ENCODE measurements at regions not wholly inside any gene's neighbourhood (a gene's known extent, or its start where the extent isn't known, plus 50 kb on each side); places are given as distances from the start of the nearest gene placed in this dataset.

- POLR2A ChIA-PET = interaction anchor here (0.8 kb wide), 1 partner anchor 8 kb away, joined by 3 read pairs; no protein-coding TSS in a partner anchor
- no peak for TF ChIP-seq CTCF (conservative IDR thresholded peaks at IDR 0.05; ENCODE audit: low read length)
- TF ChIP-seq EZH2phosphoT487 (IDR thresholded peaks at IDR 0.05; ENCODE audit: borderline replicate concordance, low read depth, low read length) = no peak
- no peaks in the 10 kb centered on the region for H3K4me1 ChIP-seq (ENCODE audit: insufficient read depth, low read length, poor library complexity, severe bottlenecking)
- H3K4me2 ChIP-seq (ENCODE audit: low read length) = no peak overlapping the region
- intact Hi-C loops (cut with micrococcal nuclease; ENCODE audit: unreplicated experiment) = no loop called here
- no peak overlapping the region for H3K27ac ChIP-seq (ENCODE audit: low read depth, low read length, poor library complexity, severe bottlenecking)
- no peaks in the 10 kb centered on the region for H3K9me2 ChIP-seq (ENCODE audit: insufficient read depth, low read length)
- H3K9me3 ChIP-seq (ENCODE audit: low read length) = no peaks in the 10 kb centered on the region
- H3K4me3 ChIP-seq (ENCODE audit: low read depth, low read length, poor library complexity, severe bottlenecking) = no peak overlapping the region
- no peaks in the 10 kb centered on the region for H3K79me2 ChIP-seq (ENCODE audit: insufficient read depth, low read depth, low read length)
- no peaks in the 10 kb centered on the region for H4K20me1 ChIP-seq (ENCODE audit: insufficient read depth, low read length)
- no peak for DNase-seq (ENCODE audit: low spot score)
- CTCF ChIA-PET (ENCODE audit: unreplicated experiment) = no interaction called here
- no peak overlapping the region for H2AFZ ChIP-seq (ENCODE audit: low read length)
- BruUV-seq (replicated peaks) = no TSS peak
- H3K36me3 ChIP-seq (ENCODE audit: insufficient read depth, low read length) = no peaks in the 10 kb centered on the region
These were observed 440.1 kb upstream of the DDI1 start for GRCh38 chr11:103596315-103596714.

GRCh38 chr11:103601225-103601846 lies 435.1 kb upstream of the DDI1 start:
- peak; percentile 36 for DNase-seq (ENCODE audit: low spot score)
- H2AFZ ChIP-seq (ENCODE audit: low read length) = no peak overlapping the region
- no peaks in the 10 kb centered on the region for H3K79me2 ChIP-seq (ENCODE audit: insufficient read depth, low read depth, low read length)
- H3K27ac ChIP-seq (ENCODE audit: low read depth, low read length, poor library complexity, severe bottlenecking) = no peak overlapping the region
- no peak overlapping the region for H3K4me2 ChIP-seq (ENCODE audit: low read length)
- no peaks in the 10 kb centered on the region for H3K36me3 ChIP-seq (ENCODE audit: insufficient read depth, low read length)
- no peaks in the 10 kb centered on the region for H3K9me2 ChIP-seq (ENCODE audit: insufficient read depth, low read length)
- no peaks in the 10 kb centered on the region for H4K20me1 ChIP-seq (ENCODE audit: insufficient read depth, low read length)
- TF ChIP-seq CTCF (conservative IDR thresholded peaks at IDR 0.05; ENCODE audit: low read length) = peak; percentile 94
- TF ChIP-seq EZH2phosphoT487 (IDR thresholded peaks at IDR 0.05; ENCODE audit: borderline replicate concordance, low read depth, low read length) = no peak
- POLR2A ChIA-PET = no interaction called here
- H3K4me1 ChIP-seq (ENCODE audit: insufficient read depth, low read length, poor library complexity, severe bottlenecking) = no peaks in the 10 kb centered on the region
- no TSS peak for BruUV-seq (replicated peaks)
- H3K4me3 ChIP-seq (ENCODE audit: low read depth, low read length, poor library complexity, severe bottlenecking) = no peak overlapping the region
- intact Hi-C loops (cut with micrococcal nuclease; ENCODE audit: unreplicated experiment) = loop anchor here (2.0 kb wide), 1 partner anchor 275 kb away; no protein-coding TSS in a partner anchor
- no peaks in the 10 kb centered on the region for H3K9me3 ChIP-seq (ENCODE audit: low read length)
- CTCF ChIA-PET (ENCODE audit: unreplicated experiment) = no interaction called here

- H3K4me1 ChIP-seq (ENCODE audit: insufficient read depth, low read length, poor library complexity, severe bottlenecking) = no peaks in the 10 kb centered on the region
- no peaks in the 10 kb centered on the region for H3K79me2 ChIP-seq (ENCODE audit: insufficient read depth, low read depth, low read length)
- no peak overlapping the region for H3K27ac ChIP-seq (ENCODE audit: low read depth, low read length, poor library complexity, severe bottlenecking)
- BruUV-seq (replicated peaks) = no TSS peak
- H3K36me3 ChIP-seq (ENCODE audit: insufficient read depth, low read length) = no peaks in the 10 kb centered on the region
- no peak overlapping the region for H3K4me2 ChIP-seq (ENCODE audit: low read length)
- H3K9me2 ChIP-seq (ENCODE audit: insufficient read depth, low read length) = no peaks in the 10 kb centered on the region
- no peaks in the 10 kb centered on the region for H3K9me3 ChIP-seq (ENCODE audit: low read length)
- intact Hi-C loops (cut with micrococcal nuclease; ENCODE audit: unreplicated experiment) = no loop called here
- no peak overlapping the region for H2AFZ ChIP-seq (ENCODE audit: low read length)
- H4K20me1 ChIP-seq (ENCODE audit: insufficient read depth, low read length) = no peaks in the 10 kb centered on the region
- DNase-seq (ENCODE audit: low spot score) = no peak
- ChIA-PET CTCF (ENCODE audit: unreplicated experiment) (no interaction called here), POLR2A (interaction anchor here (0.6 kb wide), 1 partner anchor 1432 kb away, joined by 4 read pairs; the partner anchor contains the start of gene CASP1)
- no peak overlapping the region for H3K4me3 ChIP-seq (ENCODE audit: low read depth, low read length, poor library complexity, severe bottlenecking)
- TF ChIP-seq CTCF (conservative IDR thresholded peaks at IDR 0.05; ENCODE audit: low read length) = no peak
- TF ChIP-seq EZH2phosphoT487 (IDR thresholded peaks at IDR 0.05; ENCODE audit: borderline replicate concordance, low read depth, low read length) = no peak
These were observed 433.6 kb upstream of the DDI1 start for GRCh38 chr11:103602840-103603239.

Data from OCI-LY7 (cell line).